ENCODE measurements at regions not wholly inside any gene's neighbourhood (a gene's known extent, or its start where the extent isn't known, plus 50 kb on each side); places are given as distances from the start of the nearest gene placed in this dataset.

DNA sequence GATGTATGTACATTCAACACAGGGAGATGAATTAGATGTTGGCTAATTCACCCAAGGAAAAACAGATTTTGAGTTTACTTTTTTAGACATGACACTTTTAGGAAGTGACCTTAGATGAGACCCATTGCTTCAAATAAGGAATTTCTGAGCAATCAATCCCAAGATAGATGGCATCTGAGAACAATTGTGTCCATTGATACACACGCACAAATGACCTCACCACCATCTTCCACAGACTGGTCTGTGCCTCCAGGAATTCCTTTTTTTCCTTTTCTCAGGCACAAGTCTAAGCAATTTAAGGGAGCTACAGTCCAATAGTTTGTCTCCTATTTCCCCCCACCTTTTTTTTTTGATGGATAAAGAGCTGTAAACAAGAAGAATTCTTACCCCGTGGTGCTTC lies 265.3 kb downstream of the TBL1XR1 start:
- Histone ChIP-seq H3K27me3 (ENCODE audit: control insufficient read depth in 3 of 3, insufficient read depth in 3 of 3, low read length in 2 of 3) (no peaks in the 10 kb centered on the region), H3K9me3 (ENCODE audit: control insufficient read depth in 4 of 4, insufficient read depth in 3 of 4, low read length in 3 of 4) (no peaks in the 10 kb centered on the region), H3K4me1 (ENCODE audit: control insufficient read depth in 5 of 5, insufficient read depth in 5 of 5, low read length in 5 of 5) (no peaks in the 10 kb centered on the region), H3K36me3 (ENCODE audit: control insufficient read depth in 4 of 4, insufficient read depth in 4 of 4, low read length in 4 of 4) (no peaks in the 10 kb centered on the region), H3K27ac (ENCODE audit: low read depth in 1 of 2, low read length in 1 of 2) (no peak overlapping the region), H3K9ac (ENCODE audit: insufficient read depth in 1 of 2, low read length in 2 of 2) (no peak overlapping the region), H3K4me3 (no peak overlapping the region)
- 77 to 79% methylated on average over 2 of the region's 2 CpGs for WGBS, 2 donors
- DNase-seq (no peak), ATAC-seq (ENCODE audit: insufficient read depth, low FRiP score) (no peak)
- TF ChIP-seq, protein P1, sequence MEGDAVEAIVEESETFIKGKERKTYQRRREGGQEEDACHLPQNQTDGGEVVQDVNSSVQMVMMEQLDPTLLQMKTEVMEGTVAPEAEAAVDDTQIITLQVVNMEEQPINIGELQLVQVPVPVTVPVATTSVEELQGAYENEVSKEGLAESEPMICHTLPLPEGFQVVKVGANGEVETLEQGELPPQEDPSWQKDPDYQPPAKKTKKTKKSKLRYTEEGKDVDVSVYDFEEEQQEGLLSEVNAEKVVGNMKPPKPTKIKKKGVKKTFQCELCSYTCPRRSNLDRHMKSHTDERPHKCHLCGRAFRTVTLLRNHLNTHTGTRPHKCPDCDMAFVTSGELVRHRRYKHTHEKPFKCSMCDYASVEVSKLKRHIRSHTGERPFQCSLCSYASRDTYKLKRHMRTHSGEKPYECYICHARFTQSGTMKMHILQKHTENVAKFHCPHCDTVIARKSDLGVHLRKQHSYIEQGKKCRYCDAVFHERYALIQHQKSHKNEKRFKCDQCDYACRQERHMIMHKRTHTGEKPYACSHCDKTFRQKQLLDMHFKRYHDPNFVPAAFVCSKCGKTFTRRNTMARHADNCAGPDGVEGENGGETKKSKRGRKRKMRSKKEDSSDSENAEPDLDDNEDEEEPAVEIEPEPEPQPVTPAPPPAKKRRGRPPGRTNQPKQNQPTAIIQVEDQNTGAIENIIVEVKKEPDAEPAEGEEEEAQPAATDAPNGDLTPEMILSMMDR (IDR thresholded peaks at IDR 0.05; ENCODE audit: control extremely low read depth, extremely low read depth): no peak

DNA sequence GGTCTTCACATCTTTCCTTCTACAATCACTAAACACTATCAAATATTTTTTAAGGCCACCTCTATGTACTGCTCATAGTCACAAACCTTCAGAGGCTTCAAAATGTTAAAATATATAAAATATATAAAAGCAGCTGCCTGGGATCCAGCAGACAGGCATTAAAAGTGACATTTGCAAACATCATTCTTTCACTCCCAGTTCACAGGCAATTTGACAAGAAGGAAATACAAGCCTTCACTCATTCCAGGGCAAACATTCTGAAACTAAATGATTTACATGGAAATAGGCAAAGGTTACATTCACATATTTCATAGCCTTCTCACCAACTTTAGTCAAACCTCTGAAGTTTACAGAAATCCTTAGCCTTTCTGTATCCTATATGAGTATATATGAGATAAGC lies 266.3 kb downstream of the TBL1XR1 start:
- no peaks in the 10 kb centered on the region for H3K4me1 ChIP-seq (ENCODE audit: control insufficient read depth in 5 of 5, insufficient read depth in 5 of 5, low read length in 5 of 5)
- no peak overlapping the region for H3K27ac ChIP-seq (ENCODE audit: low read depth in 1 of 2, low read length in 1 of 2)
- H3K9ac ChIP-seq (ENCODE audit: insufficient read depth in 1 of 2, low read length in 2 of 2): no peak overlapping the region
- H3K4me3 ChIP-seq: no peak overlapping the region
- no peaks in the 10 kb centered on the region for H3K36me3 ChIP-seq (ENCODE audit: control insufficient read depth in 4 of 4, insufficient read depth in 4 of 4, low read length in 4 of 4)
- TF ChIP-seq, protein P1 (IDR thresholded peaks at IDR 0.05; ENCODE audit: control extremely low read depth, extremely low read depth): no peak
- H3K27me3 ChIP-seq (ENCODE audit: control insufficient read depth in 3 of 3, insufficient read depth in 3 of 3, low read length in 2 of 3): no peaks in the 10 kb centered on the region
- H3K9me3 ChIP-seq (ENCODE audit: control insufficient read depth in 4 of 4, insufficient read depth in 3 of 4, low read length in 3 of 4): no peaks in the 10 kb centered on the region
- DNase-seq (no peak), ATAC-seq (ENCODE audit: insufficient read depth, low FRiP score) (no peak)

DNA sequence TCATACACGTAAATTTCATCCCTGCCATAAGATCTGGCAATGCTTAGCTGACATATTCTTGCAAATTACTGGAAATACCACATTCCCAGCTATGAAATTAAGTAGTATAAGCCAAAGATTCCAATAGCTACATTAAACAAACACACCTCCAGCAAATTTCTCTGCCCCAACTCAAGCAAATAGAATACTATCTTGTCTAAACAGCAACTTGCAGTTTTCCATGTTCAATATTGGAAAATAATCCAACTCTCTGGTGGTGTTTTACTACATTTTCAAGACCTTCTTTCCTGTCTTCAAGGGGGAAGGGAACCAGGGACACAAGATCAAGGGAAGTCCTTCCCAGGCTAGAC lies 268.7 kb downstream of the TBL1XR1 start:
- H3K27me3 ChIP-seq (ENCODE audit: control insufficient read depth in 3 of 3, insufficient read depth in 3 of 3, low read length in 2 of 3): no peaks in the 10 kb centered on the region
- H3K9me3 ChIP-seq (ENCODE audit: control insufficient read depth in 4 of 4, insufficient read depth in 3 of 4, low read length in 3 of 4): no peaks in the 10 kb centered on the region
- H3K36me3 ChIP-seq (ENCODE audit: control insufficient read depth in 4 of 4, insufficient read depth in 4 of 4, low read length in 4 of 4): no peaks in the 10 kb centered on the region
- 52 to 68% methylated on average over 1 of the region's 1 CpG for WGBS, 2 donors
- no peaks in the 10 kb centered on the region for H3K4me1 ChIP-seq (ENCODE audit: control insufficient read depth in 5 of 5, insufficient read depth in 5 of 5, low read length in 5 of 5)
- TF ChIP-seq, protein P1 (IDR thresholded peaks at IDR 0.05; ENCODE audit: control extremely low read depth, extremely low read depth): no peak
- H3K9ac ChIP-seq (ENCODE audit: insufficient read depth in 1 of 2, low read length in 2 of 2): no peak overlapping the region
- no peak overlapping the region for H3K27ac ChIP-seq (ENCODE audit: low read depth in 1 of 2, low read length in 1 of 2)
- ATAC-seq (ENCODE audit: insufficient read depth, low FRiP score) (no peak), DNase-seq (no peak)
- H3K4me3 ChIP-seq: no peak overlapping the region

DNA sequence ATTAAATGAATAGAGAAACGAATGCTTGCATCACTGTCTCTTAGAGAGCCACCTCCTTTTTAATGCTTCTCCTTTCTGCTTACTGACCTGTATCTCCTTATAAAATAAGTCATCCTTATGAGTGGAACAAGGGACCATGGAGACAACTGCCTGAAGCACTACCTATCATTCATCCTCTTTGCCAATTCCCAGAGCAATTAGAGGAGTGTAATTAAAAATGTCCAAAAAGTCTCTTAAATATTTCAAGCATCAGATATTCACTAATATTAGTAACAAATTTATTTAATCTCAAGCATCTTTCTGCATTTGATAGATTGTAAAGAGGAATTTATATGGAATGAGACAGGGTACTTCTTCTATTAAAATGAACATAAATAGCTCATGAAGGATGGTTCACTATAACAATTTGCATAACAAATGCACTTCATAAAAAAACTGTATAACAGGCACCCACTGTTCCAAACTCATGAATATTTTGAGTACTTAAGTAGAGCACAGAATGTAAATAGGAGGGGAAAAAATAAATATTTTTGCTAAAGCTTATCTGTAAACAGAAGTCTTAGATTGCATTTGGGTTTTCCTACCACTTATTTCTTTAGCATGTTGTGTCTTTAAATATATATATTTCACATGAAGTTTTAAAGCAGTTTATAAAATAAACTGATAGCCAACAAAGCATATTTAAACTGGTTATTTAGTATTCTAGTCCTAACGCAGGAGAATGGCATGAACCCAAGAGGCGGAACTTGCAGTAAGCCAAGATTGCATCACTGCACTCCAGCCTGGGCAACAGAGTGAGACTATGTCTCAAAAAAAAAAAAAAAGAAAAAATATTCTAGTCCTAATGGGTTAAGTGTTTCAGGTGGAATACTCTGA lies 269.3 kb downstream of the TBL1XR1 start:
- Histone ChIP-seq H3K9me3 (ENCODE audit: control insufficient read depth in 4 of 4, insufficient read depth in 3 of 4, low read length in 3 of 4) (no peaks in the 10 kb centered on the region), H3K36me3 (ENCODE audit: control insufficient read depth in 4 of 4, insufficient read depth in 4 of 4, low read length in 4 of 4) (no peaks in the 10 kb centered on the region), H3K27ac (ENCODE audit: low read depth in 1 of 2, low read length in 1 of 2) (no peak overlapping the region), H3K27me3 (ENCODE audit: control insufficient read depth in 3 of 3, insufficient read depth in 3 of 3, low read length in 2 of 3) (no peaks in the 10 kb centered on the region), H3K4me3 (no peak overlapping the region), H3K9ac (ENCODE audit: insufficient read depth in 1 of 2, low read length in 2 of 2) (no peak overlapping the region), H3K4me1 (ENCODE audit: control insufficient read depth in 5 of 5, insufficient read depth in 5 of 5, low read length in 5 of 5) (no peaks in the 10 kb centered on the region)
- TF ChIP-seq, protein P1 (IDR thresholded peaks at IDR 0.05; ENCODE audit: control extremely low read depth, extremely low read depth): no peak
- ATAC-seq (ENCODE audit: insufficient read depth, low FRiP score) (no peak), DNase-seq (no peak)
- 73 to 84% methylated on average over 3 of the region's 3 CpGs for WGBS, 2 donors
